DOHH2 (cell line): ENCODE measurements at regions not wholly inside any gene's neighbourhood (a gene's known extent, or its start where the extent isn't known, plus 50 kb on each side); places are given as distances from the start of the nearest gene placed in this dataset.

Experiments
- CTCF ChIP-seq: fragments of 200-600 bp; sonication (generic); IDR thresholded peaks from one replicate; pipeline ENCODE4 v1.5.1; 2014; ENCODE audit warnings: antibody characterized with exemption, mild to moderate bottlenecking, low read depth, low read length; ENCODE audit not compliant: poor library complexity, severe bottlenecking
- EZH2phosphoT487 ChIP-seq: fragments of 200-600 bp; sonication (generic); IDR thresholded peaks from 2 replicates; pipeline ENCODE4 v1.6.1; 2017; ENCODE audit warnings: borderline replicate concordance, mild to moderate bottlenecking, antibody characterized with exemption, low read length, moderate library complexity, mixed read lengths

DNA sequence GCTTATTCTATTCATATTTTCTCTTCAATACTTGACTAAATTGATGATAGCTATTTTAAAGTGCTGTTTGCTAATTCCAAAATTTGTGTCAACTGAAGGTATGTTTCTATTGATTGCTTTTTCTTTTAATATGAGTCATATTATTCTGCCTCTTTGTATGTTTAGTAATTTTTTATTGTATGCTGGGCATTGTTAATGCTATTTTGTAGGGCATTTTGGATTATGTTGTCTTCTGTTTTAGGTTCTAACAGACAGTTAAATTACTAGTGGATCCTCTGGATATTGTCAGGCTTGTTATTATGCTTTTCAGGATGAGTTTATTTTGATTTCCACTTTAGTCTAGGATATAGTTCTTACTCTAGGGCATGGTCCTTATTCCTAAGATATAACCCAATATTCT is 55.6 kb downstream of the C1QL2 start:
- TF ChIP-seq CTCF, result no peak
- TF ChIP-seq EZH2phosphoT487, result no peak
